Fibroblast of skin of back (primary cell): ENCODE measurements at regions not wholly inside any gene's neighbourhood (a gene's known extent, or its start where the extent isn't known, plus 50 kb on each side); places are given as distances from the start of the nearest gene placed in this dataset.

Source experiments
- DNase-seq: peaks from one replicate; pipeline ENCODE4 v3.0.0-alpha.2; 2013

DNA sequence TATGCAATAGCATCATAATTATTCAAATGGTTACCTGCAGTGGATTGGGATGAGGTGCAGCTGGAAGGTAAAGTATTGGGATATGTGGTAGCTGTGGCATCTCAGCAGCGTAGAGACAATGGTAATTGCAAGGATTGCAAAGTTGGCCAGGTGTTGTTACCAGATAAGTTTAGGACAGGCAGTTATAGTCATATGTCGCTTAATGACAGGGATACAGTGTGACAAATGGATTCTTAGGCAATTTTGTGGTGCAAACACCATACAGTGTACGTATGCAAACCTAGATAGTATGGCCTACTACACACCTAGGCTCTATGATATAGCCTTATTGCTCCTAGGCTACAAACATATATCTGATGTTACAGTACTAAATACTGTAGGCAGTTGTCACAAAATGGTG lies 163.5 kb upstream of the LYZL2 start:
- DNase-seq, result no peak

DNA sequence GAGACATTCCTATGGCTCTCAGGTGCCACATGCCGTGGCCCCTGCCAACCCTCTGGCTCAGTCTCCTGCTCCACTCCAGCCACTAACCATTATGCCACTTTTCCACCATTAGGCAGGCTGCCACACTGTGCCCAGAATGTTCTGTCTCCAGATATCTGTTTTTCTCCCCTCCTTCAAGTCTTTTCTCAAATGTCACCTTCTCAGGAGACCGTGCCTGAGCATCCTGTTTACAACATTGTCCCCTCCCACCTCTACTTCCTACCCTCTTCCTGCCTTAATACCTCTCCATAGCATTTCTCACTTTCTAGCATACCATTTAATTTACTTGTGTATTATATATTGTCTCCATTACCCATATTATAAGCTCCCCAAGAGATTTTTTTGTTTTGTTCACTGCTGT lies 162.5 kb upstream of the LYZL2 start:
- DNase-seq, result no peak

DNA sequence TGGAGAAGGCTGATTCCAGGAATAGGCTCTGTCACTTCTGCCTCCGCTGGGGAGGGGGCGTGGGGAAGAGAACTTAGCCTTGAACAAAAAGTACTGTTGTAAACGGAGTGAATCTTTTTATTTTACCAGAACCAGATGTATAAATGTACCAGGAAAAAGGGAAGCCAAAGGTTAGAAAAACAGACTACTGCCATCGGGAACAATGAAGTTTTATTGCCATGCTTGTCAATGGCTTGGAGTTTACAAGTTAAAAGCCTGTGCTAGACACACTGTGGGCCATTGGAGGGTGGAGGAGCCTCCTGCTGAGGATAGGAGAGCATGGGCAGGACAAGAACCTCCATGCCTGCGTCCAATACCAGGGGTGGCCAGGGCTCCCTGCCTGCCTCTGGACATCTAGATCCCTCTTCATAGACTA lies 161.7 kb upstream of the LYZL2 start:
- no peak for DNase-seq

DNA sequence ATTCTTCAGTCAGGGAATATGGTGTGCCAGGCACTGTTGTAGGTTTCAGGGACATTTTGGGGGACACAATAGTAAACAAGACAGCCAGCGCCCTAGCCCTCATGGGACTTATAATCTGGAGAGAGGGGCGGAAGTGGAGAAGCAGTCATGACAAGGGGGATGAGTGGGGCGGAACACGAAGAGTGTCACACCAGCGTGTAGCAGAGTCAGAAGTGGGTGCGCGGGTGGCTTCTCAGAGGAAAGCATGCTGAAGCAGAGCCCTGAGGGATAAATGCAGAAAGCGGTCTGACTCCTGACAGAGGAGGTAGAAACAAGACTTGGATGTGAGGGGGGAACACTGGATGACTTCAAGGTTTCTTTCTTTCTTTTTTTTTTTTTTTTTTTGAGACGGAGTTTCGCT lies 160.3 kb upstream of the LYZL2 start:
- DNase-seq, result no peak

DNA sequence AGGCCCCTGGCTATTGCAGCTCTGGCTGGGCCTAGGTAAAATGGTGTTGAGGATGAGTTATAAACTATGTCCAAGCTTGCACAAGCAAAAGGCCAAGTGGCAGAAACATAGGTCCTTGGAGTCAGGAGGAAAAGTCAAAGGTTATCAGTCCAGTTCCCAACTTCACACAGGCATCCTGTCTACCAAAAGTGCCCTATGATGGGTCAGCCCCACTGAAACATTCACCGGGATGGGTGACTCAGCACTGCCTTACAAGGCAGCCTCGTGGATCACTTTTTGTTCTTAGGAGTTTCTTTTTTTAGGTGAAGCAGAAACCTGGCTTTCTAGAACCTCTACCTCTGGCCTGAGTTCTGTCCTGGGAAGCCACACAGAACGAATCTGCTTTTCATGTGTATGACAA lies 158.8 kb upstream of the LYZL2 start:
- DNase-seq, result peak; percentile 26

DNA sequence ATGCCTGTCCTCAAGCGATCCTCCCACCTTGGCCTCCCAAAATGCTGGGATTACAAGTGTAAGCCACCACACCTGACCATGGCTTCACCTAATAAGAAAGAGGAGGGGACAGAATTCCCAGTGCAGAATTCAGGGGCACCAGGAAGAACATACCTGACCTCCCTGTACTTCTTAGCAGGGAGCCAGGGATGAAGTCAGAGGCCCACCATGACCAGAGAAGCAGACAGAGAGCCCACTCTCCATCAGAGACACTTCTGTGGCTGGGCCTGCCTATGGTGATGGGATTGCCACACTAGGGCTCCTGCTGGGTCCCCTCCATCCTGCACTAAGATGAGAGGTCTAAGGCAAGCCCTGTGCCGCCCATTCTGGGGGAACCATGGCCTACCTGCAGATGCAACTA lies 157.4 kb upstream of the LYZL2 start:
- DNase-seq, result no peak

DNA sequence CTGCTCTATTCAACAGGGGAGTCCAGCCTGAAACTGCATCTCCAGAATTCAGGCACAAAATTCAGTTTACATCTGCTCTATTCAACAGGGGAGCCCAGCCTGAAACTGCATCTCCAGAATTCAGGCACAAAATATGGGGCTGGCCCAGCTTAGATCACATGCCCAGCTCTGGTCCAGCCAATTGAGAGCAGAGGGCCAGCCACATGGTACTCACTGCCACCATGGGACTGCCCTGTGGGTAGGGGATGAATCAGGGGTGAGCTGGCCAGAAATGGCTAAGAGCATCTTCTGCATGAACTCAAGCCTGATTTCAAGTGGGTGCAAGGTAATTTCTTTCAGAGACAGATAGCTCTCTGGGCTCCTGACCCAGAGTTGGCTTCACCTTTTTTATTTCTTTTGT lies 156.6 kb upstream of the LYZL2 start:
- peak; percentile 53 for DNase-seq

DNA sequence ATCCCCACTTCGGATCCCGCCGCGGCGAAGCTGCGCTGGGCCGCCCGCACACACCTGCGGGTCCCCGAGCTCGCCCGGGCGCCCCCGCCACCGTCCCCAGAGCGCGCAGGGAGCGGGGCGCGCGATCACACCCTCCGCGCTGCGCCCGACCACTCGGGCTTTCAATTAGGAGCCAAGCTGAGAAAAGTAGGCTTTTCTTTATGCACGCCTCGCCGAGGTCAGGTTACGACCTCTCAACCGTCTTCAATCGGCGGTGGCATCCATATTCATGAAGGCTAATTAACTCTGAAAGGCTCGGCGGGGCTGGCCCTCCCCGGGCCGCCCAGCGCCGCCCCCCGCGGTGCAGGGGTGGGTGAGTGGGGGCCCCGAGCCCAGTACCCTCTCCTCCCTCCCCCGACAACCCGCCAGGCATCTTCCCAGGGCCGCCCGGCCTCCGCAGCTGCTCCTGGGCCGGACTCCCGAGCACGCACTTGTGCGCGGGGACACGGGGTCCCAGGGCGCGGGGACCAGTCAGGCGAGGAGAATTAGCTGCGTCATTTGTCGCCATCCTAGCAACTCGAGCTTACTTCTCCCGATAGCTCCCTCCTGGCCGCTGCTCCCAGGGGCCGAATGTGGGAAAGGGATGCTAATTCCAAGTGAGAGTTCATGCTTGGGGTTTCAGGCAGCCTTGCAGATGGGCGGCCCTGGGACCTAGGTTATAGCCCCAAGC lies 155.5 kb upstream of the LYZL2 start:
- DNase-seq, result peak; percentile 79

DNA sequence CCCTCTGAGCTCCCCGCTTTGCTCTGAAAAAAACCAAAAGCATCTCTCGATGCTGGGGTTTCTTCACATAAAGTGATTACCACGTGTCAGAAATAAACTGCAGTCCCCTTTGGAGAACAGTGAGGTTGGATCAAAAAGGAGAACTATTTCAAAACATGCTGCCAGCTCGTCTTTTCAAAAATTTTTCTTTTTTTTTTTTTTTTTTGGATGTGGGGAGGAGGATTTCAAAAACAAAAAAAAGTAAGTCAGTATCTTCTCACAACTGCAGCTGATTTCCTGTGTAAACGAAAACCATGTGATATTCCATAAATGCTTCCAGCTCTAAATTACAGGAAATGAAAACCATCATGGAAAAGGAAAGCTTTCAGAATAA lies 155.0 kb upstream of the LYZL2 start:
- DNase-seq, result peak; percentile 54

DNA sequence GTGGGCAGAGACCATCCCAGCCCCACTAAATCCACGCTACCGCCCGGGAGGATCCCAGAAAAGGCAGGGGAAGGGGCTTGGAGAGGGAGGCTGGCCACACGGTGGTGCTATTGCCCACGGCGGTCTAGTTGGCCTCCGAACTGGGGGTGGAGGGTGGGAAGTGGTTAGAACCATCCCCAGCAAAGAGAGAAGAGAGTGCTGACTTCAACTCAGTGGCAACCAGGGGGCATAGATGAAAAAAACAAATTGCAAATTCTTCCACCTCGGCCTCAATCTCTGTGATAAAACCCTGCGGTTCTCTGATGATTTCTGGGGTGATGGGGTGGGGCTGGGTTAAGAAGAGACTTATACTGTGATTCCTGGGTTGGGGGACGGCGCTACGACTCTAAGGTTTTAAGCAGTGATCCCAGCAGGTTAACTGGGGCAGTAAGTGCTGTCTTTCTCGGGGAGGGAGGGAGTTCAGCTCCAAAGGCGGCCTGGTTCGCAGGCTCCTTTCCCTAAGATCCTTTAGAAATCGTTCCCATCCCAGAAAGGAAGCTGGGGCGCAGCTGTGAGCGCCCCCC lies 154.5 kb upstream of the LYZL2 start:
- DNase-seq, result peak; percentile 87

DNA sequence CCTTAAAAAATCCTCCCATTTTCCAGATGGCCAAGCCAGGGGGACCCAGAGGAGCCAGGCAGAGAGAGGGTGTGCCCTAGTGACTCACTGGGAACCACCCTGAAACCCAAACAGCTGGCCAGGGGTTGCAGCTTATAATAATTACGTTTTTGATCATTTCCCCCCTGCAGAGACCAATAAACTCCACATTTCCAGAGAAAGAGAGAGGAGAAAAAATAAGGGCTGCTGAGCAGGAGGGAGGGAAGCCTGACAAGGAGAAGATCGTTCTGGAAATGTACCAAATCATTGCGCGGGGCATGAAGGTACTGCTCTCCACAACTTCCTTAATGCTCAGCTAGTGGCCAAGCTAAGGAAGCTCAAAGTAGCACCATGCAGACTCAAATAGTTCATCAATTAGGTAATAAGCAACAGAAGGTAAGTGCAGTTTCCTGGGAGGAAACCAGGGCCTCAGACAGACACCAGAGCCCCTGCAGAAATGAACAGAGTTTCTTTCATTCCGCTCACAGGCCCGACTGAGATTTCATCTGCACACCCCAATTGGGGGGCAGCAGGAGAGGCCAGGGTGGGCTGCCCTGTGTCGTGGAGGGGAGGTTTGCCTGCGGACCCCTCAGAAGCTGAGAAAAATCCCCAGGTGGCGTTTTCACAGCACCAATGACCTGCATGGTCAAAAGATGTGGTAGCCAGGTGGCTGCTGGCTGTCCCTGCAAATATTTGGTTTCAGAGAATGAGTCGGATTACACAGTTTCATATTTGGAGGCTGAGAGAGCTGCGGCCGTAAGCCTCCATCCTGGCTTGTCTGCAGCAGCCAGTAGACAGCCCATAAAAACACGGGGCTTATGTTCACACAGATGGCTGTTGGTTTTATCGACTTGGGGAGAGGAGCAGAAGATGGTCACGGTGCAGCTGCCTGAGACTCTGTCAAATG lies 153.2 kb upstream of the LYZL2 start:
- DNase-seq, result peak; percentile 57

DNA sequence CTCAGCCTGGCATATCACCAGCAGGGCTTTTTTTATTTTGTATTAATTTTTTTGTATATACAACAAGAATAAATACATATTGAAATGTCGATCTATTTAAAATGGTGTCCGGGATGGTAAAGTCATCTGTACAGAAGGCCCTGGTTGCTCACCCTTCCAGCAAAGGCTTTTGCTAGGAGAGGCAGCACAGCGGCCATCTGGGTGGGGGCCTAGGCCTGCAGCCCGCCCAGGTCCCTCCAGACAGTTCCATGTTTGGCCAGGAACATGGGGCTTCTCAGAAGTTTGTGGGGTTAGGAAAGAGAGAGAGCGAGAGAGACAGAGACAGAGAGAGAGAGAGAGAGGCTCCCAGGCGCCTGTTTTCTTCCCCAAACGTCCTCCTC lies 152.6 kb upstream of the LYZL2 start:
- DNase-seq, result no peak

DNA sequence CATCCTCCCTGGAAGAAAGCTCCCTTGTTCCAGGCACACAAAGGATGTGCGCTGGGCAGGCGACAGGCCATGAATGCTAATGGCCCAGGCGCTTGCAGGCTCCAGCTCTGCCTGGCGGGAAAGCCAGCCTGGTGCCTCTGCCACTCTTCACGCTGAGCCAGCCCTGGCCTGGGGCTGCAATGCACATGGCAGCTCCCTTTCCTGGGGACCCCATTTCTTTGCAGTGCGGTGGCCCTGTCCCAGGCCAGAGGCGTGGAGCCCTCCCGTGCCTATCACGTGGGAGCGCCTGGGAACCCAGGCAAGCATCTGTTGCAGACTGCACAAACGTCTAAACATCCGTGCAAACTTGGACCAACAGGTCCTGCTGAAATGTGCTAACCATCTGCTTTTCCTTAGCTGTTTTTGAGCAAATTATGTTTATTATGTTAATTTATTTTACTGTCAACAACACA lies 152.1 kb upstream of the LYZL2 start:
- DNase-seq, result no peak

DNA sequence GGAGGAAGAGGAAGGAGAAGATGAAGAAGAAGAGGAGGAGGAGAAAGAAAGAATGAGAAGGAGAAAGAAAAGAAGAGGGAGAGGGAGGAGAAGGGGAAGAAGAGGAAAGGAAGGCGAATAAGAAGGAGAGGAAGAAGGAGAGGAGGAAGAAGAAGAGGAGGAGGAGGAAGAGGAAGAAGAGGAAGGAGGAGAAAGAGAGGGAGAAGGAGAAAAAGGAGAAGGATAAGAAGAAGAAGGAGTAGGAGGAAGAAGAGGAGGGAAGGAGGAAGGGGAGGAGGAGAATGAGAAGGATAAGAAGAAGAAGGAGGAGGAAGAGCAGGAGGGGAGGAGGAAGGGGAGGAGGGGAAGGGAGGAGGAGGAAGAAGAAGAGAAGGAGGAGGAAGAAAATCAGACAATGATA lies 149.2 kb upstream of the LYZL2 start:
- DNase-seq, result no peak

DNA sequence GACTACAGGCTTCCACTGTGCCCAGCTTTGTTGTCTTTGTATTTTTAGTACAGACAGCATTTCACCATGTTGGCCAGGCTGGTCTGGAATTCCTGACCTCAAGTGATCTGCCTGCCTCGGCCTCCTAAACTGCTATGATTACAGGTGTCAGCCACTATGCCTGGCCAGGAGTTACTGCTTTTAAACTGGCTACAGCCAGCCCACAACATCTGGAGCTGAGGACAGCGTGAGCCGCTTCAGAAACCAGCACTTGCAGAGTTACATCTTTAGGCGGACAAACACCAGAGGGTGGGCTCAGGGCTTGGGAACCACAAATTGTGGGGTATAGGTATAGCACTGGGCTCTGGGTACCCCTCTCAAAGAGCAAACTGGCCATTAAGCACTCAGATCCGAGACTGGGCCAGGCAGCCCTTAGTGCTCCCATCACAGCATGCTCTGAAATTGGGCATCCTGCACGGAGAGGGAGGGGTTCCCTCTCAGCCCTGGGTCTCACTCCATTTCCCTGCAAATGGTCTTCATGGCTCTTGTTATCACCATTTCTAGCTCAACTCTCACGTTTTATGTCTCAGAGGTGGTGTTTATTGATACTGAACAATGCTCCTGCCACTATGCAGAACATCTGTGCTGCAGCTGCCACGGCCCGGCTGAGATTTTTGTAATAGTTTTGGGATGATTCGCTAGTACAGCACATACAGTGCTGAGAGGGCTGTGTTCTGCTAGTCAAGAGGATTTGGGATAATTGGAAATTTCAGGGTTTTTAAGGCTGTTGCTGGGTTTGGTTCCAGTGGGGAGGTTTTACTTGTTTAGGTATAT lies 146.4 kb upstream of the LYZL2 start:
- peak; percentile 82 for DNase-seq

DNA sequence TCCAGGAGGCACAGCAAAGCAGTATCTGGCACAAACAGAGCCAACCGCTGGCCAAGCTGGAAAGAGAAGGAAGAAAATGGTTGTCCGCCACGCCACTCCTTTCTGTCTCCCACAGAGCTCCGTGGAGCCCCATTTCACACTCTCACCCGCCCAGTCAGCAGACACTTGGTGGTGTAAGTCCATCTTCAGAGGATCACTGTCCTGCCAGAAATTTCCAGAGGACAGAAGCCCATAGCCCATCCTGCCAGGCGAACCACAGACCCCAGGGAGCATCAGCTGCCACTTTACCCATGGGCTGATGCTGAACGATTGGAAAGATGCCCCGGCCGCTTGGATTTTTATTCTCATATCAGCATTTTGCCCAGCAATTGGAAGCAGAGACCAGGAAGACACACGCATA lies 144.7 kb upstream of the LYZL2 start:
- DNase-seq, result no peak

DNA sequence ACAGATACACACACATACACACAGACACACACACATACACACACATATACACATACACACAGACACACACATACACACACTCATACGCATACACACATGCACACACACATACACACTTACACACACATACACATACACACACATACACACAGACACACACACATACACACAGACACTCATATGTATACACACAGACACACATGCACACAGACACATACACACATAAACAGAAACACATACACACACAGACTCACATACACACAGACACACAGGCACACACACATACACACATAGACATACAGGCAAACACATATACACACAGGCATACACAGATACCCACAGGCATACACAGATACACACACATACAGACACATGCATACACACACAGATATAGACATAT lies 143.9 kb upstream of the LYZL2 start:
- DNase-seq, result no peak

DNA sequence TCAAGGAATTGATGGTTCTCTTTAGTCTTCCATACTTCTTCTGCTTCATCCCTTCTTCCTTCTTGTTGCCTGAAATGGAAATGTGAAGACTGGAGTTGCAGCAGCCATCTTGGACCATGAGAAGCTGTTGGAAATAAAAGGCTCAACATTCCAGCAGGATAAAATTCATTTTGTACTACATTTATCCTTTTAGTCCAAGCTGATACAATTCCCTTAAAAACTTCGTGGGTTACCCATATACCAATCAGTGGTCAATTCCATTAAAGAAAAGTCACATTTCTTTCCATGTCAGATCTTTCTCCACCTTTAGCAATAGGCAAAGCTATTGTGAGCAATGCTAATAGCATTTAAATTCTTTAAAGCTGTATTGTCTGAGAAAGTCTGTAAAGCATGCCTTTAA lies 141.3 kb upstream of the LYZL2 start:
- DNase-seq, result no peak

DNA sequence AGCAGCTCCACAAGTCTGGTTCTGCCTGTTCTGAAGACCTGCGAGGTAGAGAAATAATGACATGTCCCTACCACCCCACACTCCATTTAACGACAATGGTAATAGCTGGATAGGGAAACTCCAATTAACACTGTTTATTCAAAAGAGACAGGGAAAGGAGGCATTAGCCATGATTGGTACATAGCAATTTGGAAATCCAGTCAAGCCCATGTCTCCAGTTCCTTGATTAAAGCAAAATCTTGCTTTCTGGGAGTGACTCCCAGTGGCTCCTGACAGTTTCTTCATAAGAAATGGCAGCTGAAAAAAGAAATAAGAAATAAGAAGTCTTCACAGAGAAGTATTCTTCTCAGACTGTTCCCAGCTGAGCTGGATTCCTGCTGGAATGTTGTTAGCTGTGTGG lies 140.7 kb upstream of the LYZL2 start:
- DNase-seq, result no peak

DNA sequence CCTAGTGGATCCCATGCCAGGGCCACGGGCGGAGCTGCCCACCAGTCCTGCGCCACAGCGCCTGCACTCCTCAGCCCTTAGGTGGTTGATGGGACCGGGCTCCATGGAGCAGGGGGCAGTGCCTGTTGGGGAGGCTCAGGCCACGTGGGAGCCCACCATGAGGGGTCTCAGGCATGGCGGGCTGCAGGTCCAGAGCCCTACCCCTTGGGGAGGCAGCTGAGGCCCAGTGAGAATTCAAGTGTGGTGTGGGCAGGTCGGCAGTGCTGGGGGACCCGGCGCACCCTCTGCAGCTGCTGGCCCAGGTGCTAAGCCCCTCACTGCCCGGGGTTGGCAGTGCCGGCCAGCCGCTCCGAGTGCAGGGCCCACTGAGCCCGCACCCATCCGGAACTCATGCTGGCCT lies 139.8 kb upstream of the LYZL2 start:
- DNase-seq, result no peak

DNA sequence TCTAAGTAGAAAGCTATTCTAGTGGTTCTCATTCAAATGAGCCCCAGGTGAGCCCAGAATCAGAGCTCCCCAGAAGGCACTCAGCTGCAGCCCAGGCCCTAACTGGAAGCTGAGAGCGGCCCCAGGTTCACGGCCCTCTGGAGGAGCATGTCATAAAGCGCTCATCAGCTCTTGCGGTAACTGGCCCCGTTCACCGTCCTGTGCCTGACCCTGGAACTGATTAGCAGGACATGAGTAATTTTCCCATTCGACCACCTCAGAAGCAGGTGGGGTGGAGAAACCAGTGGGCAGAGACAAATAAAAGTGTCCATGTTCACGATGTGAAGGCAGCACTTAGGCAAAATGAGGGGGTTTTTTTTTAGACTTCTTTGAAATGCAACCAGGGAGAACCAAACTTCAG lies 136.1 kb upstream of the LYZL2 start:
- DNase-seq, result no peak

DNA sequence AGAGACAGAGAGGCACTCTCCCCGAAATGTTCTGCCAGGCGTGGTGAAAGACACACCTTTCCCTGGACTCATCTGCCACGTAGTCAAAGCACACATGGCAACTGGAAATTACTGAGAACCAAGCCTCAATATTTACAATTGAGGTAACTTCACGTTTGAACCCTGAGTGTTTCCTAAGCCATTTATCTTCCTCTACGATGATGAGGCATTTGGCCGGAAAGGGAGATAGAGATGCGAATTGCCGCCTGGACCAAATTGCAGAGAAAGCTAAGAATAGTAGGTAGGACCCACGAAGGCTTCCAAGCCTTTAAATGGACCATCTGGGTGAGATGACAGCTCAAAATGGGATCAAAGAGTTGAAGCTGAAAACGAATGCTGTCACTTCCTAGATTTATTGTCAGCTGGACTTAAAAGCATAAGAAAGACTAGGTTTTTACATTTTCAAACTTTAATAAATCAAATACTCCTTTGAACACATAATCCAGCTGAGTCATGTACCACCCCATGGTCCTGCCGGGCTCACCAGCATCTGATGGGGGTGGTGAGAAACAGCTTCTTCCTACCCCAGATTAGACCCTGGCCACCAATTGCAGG lies 135.6 kb upstream of the LYZL2 start:
- no peak for DNase-seq

DNA sequence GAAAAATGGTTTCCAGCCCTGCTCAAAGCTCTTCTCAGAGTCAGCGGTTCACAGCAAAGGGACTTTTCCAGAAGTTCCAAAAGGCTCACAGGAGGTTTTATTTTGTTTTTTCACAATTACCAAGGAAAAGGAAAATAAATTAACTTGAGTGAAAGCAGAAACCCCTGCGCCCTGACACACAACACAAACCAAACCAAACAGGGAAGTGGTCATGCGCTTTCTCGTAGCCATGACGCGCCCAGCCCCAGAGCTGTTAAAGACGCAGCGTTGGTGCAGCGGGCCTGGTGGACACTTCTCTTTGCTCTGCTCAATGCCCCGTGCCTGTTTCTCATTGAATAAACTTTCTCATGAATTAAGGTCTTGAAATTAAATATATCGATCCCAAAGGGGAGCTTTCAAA lies 134.4 kb upstream of the LYZL2 start:
- no peak for DNase-seq
